ENCODE measurements at regions not wholly inside any gene's neighbourhood (a gene's known extent, or its start where the extent isn't known, plus 50 kb on each side); places are given as distances from the start of the nearest gene placed in this dataset.

GRCh38 chr14:65310568-65310967 is 102.0 kb upstream of the FUT8 start:
- 76 to 80% methylated on average over 2 of the region's 2 CpGs for WGBS, 2 donors
- H3K4me1 ChIP-seq = peaks cover 5% of the 10 kb centered on the region
- H3K27ac ChIP-seq = no peak overlapping the region
- intact Hi-C loops (cut with DNase I; ENCODE audit: low total_unique reads) = no loop called here
- TF ChIP-seq, protein P1, sequence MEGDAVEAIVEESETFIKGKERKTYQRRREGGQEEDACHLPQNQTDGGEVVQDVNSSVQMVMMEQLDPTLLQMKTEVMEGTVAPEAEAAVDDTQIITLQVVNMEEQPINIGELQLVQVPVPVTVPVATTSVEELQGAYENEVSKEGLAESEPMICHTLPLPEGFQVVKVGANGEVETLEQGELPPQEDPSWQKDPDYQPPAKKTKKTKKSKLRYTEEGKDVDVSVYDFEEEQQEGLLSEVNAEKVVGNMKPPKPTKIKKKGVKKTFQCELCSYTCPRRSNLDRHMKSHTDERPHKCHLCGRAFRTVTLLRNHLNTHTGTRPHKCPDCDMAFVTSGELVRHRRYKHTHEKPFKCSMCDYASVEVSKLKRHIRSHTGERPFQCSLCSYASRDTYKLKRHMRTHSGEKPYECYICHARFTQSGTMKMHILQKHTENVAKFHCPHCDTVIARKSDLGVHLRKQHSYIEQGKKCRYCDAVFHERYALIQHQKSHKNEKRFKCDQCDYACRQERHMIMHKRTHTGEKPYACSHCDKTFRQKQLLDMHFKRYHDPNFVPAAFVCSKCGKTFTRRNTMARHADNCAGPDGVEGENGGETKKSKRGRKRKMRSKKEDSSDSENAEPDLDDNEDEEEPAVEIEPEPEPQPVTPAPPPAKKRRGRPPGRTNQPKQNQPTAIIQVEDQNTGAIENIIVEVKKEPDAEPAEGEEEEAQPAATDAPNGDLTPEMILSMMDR (IDR thresholded peaks at IDR 0.05) = no peak
- TF ChIP-seq POLR2A (IDR thresholded peaks at IDR 0.05) = no peak
- no peaks in the 10 kb centered on the region for H3K36me3 ChIP-seq (ENCODE audit: low read depth, missing control alignments)
- no peak overlapping the region for H3K4me3 ChIP-seq
- DNase-seq = no peak
- H3K27me3 ChIP-seq = no peaks in the 10 kb centered on the region
- H3K9me3 ChIP-seq = no peaks in the 10 kb centered on the region

GRCh38 chr14:65312859-65313258 is 99.7 kb upstream of the FUT8 start:
- no peak overlapping the region for H3K27ac ChIP-seq
- H3K36me3 ChIP-seq (ENCODE audit: low read depth, missing control alignments) = no peaks in the 10 kb centered on the region
- DNase-seq = no peak
- no peak for TF ChIP-seq POLR2A (IDR thresholded peaks at IDR 0.05)
- TF ChIP-seq, protein P1 (IDR thresholded peaks at IDR 0.05) = no peak
- WGBS, 2 donors = 66 to 73% methylated on average over 6 of the region's 6 CpGs
- H3K9me3 ChIP-seq = no peaks in the 10 kb centered on the region
- peaks cover 5% of the 10 kb centered on the region for H3K4me1 ChIP-seq
- intact Hi-C loops (cut with DNase I; ENCODE audit: low total_unique reads) = no loop called here
- no peaks in the 10 kb centered on the region for H3K27me3 ChIP-seq
- no peak overlapping the region for H3K4me3 ChIP-seq

DNA sequence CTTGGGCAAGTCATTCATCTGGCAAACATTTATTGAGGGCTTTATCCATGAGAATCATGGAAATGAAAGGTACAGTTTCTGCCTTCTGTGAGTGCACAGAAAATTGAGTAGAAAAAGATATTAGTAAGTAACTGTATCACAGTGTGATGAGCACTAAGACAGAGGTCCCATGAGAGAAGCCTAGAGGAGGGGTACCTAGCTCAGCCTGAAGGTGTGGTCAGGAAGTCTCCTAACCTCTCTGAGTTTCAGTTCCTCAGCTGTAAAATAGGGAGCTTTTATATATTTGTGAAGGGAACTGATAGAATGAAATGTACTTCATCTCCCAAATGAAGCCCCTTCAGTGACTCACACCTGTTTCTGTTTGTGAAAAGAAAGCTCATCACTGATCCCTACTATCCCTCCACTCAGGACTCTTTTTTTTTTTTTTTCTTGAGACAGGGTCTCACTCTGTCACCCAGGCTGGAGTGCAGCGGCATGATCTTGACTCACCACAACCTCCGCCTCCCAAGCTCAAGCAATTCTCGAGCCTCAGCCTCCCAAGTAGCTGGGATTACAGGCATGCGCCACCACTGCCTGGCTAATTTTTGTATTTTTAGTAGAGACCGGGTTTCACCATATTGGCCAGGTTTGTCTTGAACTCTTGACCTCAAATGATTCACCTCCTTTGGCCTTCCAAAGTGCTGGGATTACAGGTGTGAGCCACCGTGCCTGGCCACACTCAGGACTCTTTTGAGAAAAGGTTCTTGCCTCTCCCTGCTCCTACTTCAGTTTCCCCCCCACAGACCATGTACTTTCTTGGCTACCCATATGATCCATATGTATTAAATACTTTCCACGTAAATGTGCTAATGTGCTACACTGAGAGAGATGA is 93.7 kb upstream of the FUT8 start:
- H3K4me3 ChIP-seq = no peak overlapping the region
- no peak overlapping the region for H3K27ac ChIP-seq
- no peak for DNase-seq
- no peaks in the 10 kb centered on the region for H3K27me3 ChIP-seq
- no peaks in the 10 kb centered on the region for H3K36me3 ChIP-seq (ENCODE audit: low read depth, missing control alignments)
- TF ChIP-seq, protein P1 (IDR thresholded peaks at IDR 0.05) = no peak
- no peak for TF ChIP-seq POLR2A (IDR thresholded peaks at IDR 0.05)
- intact Hi-C loops (cut with DNase I; ENCODE audit: low total_unique reads) = no loop called here
- no peaks in the 10 kb centered on the region for H3K9me3 ChIP-seq
- H3K4me1 ChIP-seq = peaks cover 5% of the 10 kb centered on the region
- WGBS, 2 donors = 83% methylated on average over 7 of the region's 7 CpGs

GRCh38 chr14:65320661-65321308 is 91.7 kb upstream of the FUT8 start:
- Histone ChIP-seq H3K4me3 (no peak overlapping the region), H3K36me3 (ENCODE audit: low read depth, missing control alignments) (no peaks in the 10 kb centered on the region), H3K4me1 (peaks cover 5% of the 10 kb centered on the region), H3K27ac (no peak overlapping the region), H3K27me3 (no peaks in the 10 kb centered on the region), H3K9me3 (no peaks in the 10 kb centered on the region)
- TF ChIP-seq POLR2A (IDR thresholded peaks at IDR 0.05) = no peak
- TF ChIP-seq, protein P1 (IDR thresholded peaks at IDR 0.05) = no peak
- intact Hi-C loops (cut with DNase I; ENCODE audit: low total_unique reads) = no loop called here
- DNase-seq = no peak
- WGBS, 2 donors = 62 to 67% methylated on average over 2 of the region's 2 CpGs
